Gastrocnemius medialis (tissue), 4 donors: ENCODE measurements at regions not wholly inside any gene's neighbourhood (a gene's known extent, or its start where the extent isn't known, plus 50 kb on each side); places are given as distances from the start of the nearest gene placed in this dataset.

ENCODE experiments used
- ATAC-seq, 2 donors: fragments of 150-250 bp; one replicate each; pipeline ENCODE4 v1.9.1; 2016
- DNase-seq, 2 donors: peaks; one replicate each; pipeline ENCODE4 v3.0.0-alpha.2; 2019
- H3K27ac ChIP-seq, 4 donors: fragments of 200-600 bp; sonication (generic); 1 replicate in 1 of 4; 2 replicates in 3 of 4; pipeline ENCODE4 v1.5.1; 2016 to 2018; ENCODE audit warnings: mild to moderate bottlenecking in 2 of 4, moderate library complexity in 1 of 4
- H3K27me3 ChIP-seq, 3 donors: fragments of 200-600 bp; sonication (generic) in 2 of 3; 1 replicate in 1 of 3; 2 replicates in 2 of 3; pipeline versions ENCODE4 v1.5.1 to v1.6.0; 2016 to 2019; ENCODE audit warnings: mild to moderate bottlenecking in 1 of 3, moderate library complexity in 1 of 3
- H3K36me3 ChIP-seq, 2 donors: fragments of 200-600 bp; sonication (generic) in 1 of 2; one replicate each; pipeline ENCODE4 v1.5.1; 2017 to 2018
- H3K4me1 ChIP-seq, 2 donors: fragments of 200-600 bp; sonication (generic) in 1 of 2; one replicate each; pipeline ENCODE4 v1.5.1; 2016 to 2017; ENCODE audit warnings: mild to moderate bottlenecking in 2 of 2
- H3K4me3 ChIP-seq, 4 donors: fragments of 200-600 bp; sonication (generic) in 3 of 4; 1 replicate in 1 of 4; 2 replicates in 3 of 4; pipeline ENCODE4 v1.5.1; 2016 to 2019; ENCODE audit warnings: mild to moderate bottlenecking in 2 of 4
- H3K9me3 ChIP-seq, 3 donors: fragments of 200-600 bp; sonication (generic) in 2 of 3; 1 replicate in 1 of 3; 2 replicates in 2 of 3; pipeline ENCODE4 v1.5.1; 2016 to 2019
- CTCF ChIP-seq, 5 experiments: fragments of 450-650 bp in 3 of 5; fragments of 200-600 bp in 2 of 5; sonication (generic) in 2 of 5; IDR thresholded peaks in 4 of 5; conservative IDR thresholded peaks in 1 of 5; 1 replicate in 4 of 5; 2 replicates in 1 of 5; pipeline ENCODE4 v1.5.1; 2016 to 2019; ENCODE audit warnings: antibody characterized with exemption in 5 of 5, mild to moderate bottlenecking in 3 of 5, moderate library complexity in 3 of 5
- POLR2A ChIP-seq, 2 donors: fragments of 450-650 bp; IDR thresholded peaks; one replicate each; pipeline ENCODE4 v1.6.1; 2017; ENCODE audit warnings: antibody characterized with exemption in 2 of 2, mild to moderate bottlenecking in 2 of 2, moderate library complexity in 2 of 2
- in situ Hi-C, 4 donors: fragments of 200-750 bp; cut with MboI; loops; one replicate each; pipeline versions ENCODE4 v1.15.0 to v1.8.0; 2017; ENCODE audit warnings: low sequenced_read_pairs in 4 of 4
- intact Hi-C: fragments of 100-400 bp; cut with DNase I; formaldehyde crosslinking; loops from one replicate; pipeline ENCODE4 v1.15.1; 2023; ENCODE audit warnings: low total_unique reads

GRCh38 chr1:14238472-14239307 is 359.8 kb upstream of the KAZN start:
- no peaks in the 10 kb centered on the region for H3K4me1 ChIP-seq
- in situ Hi-C loops = no loop called here
- peak overlapping the region in 2 of 4 donors; percentile 16 to 26 for H3K27ac ChIP-seq
- H3K36me3 ChIP-seq = no peaks in the 10 kb centered on the region
- DNase-seq (peak; percentile 49 to 79), ATAC-seq (peak; percentile 70 to 77)
- TF ChIP-seq POLR2A (IDR thresholded peaks at IDR 0.05) (no peak), CTCF (IDR thresholded peaks at IDR 0.05 in 4 of 5, conservative IDR thresholded peaks at IDR 0.05 in 1 of 5) (no peak)
- H3K4me3 ChIP-seq = no peak overlapping the region
- intact Hi-C loops = no loop called here
- no peaks in the 10 kb centered on the region for H3K27me3 ChIP-seq
- H3K9me3 ChIP-seq = no peaks in the 10 kb centered on the region

- no peak overlapping the region for H3K27ac ChIP-seq
- in situ Hi-C loops (no loop called here), intact Hi-C loops (no loop called here)
- H3K9me3 ChIP-seq = no peaks in the 10 kb centered on the region
- H3K36me3 ChIP-seq = no peaks in the 10 kb centered on the region
- TF ChIP-seq CTCF (IDR thresholded peaks at IDR 0.05 in 4 of 5, conservative IDR thresholded peaks at IDR 0.05 in 1 of 5) (no peak), POLR2A (IDR thresholded peaks at IDR 0.05) (no peak)
- DNase-seq (no peak), ATAC-seq (no peak)
- no peaks in the 10 kb centered on the region for H3K4me1 ChIP-seq
- no peaks in the 10 kb centered on the region for H3K27me3 ChIP-seq
- H3K4me3 ChIP-seq = no peak overlapping the region
These were observed 358.2 kb upstream of the KAZN start for GRCh38 chr1:14240265-14240664.

GRCh38 chr1:14242123-14242522 is 356.4 kb upstream of the KAZN start:
- Histone ChIP-seq H3K27me3 (no peaks in the 10 kb centered on the region), H3K36me3 (no peaks in the 10 kb centered on the region), H3K4me1 (no peaks in the 10 kb centered on the region), H3K27ac (no peak overlapping the region), H3K9me3 (no peaks in the 10 kb centered on the region), H3K4me3 (no peak overlapping the region)
- TF ChIP-seq CTCF (IDR thresholded peaks at IDR 0.05 in 4 of 5, conservative IDR thresholded peaks at IDR 0.05 in 1 of 5) = no peak
- TF ChIP-seq POLR2A (IDR thresholded peaks at IDR 0.05) = no peak
- intact Hi-C loops = no loop called here
- DNase-seq (peak in 1 of 2 donors; percentile 24), ATAC-seq (peak in 1 of 2 donors; percentile 33)
- in situ Hi-C loops = no loop called here

- H3K27me3 ChIP-seq = no peaks in the 10 kb centered on the region
- in situ Hi-C loops (no loop called here), intact Hi-C loops (no loop called here)
- H3K27ac ChIP-seq = no peak overlapping the region
- ATAC-seq (no peak), DNase-seq (no peak)
- TF ChIP-seq POLR2A (IDR thresholded peaks at IDR 0.05) = no peak
- TF ChIP-seq CTCF (IDR thresholded peaks at IDR 0.05 in 4 of 5, conservative IDR thresholded peaks at IDR 0.05 in 1 of 5) = no peak
- no peak overlapping the region for H3K4me3 ChIP-seq
- no peaks in the 10 kb centered on the region for H3K4me1 ChIP-seq
- H3K36me3 ChIP-seq = no peaks in the 10 kb centered on the region
- H3K9me3 ChIP-seq = no peaks in the 10 kb centered on the region
These were observed 355.6 kb upstream of the KAZN start for GRCh38 chr1:14242870-14243269.
